Progenitor cell of endocrine pancreas (in vitro differentiated cells): ENCODE measurements at regions not wholly inside any gene's neighbourhood (a gene's known extent, or its start where the extent isn't known, plus 50 kb on each side); places are given as distances from the start of the nearest gene placed in this dataset.
"Not testable (repeated sequence)": the region's sequence is repeated elsewhere in the genome, so short reads cannot be mapped to it uniquely, and the experiment has no call there.

Source experiments
- DNase-seq: peaks from one replicate; pipeline ENCODE4 v3.0.0; 2021; ENCODE audit warnings: low spot score; ENCODE audit not compliant: unreplicated experiment
- H3K27ac Mint-ChIP-seq: 2 replicates; pipeline ENCODE4 v1.8.0; 2021; ENCODE audit warnings: mild to moderate bottlenecking, moderate library complexity, mixed read lengths
- H3K27me3 Mint-ChIP-seq: 2 replicates; pipeline ENCODE4 v1.8.0; 2021; ENCODE audit warnings: mixed read lengths
- H3K36me3 Mint-ChIP-seq: 2 replicates; pipeline ENCODE4 v1.8.0; 2022; ENCODE audit warnings: mixed read lengths; ENCODE audit not compliant: insufficient read depth
- H3K4me1 Mint-ChIP-seq: 2 replicates; pipeline ENCODE4 v1.8.0; 2021; ENCODE audit warnings: low read depth, mixed read lengths
- H3K4me3 Mint-ChIP-seq: 2 replicates; pipeline ENCODE4 v1.8.0; 2021; ENCODE audit warnings: low read depth, mild to moderate bottlenecking, moderate library complexity, mixed read lengths
- H3K9me3 Mint-ChIP-seq: 2 replicates; pipeline ENCODE4 v1.8.0; 2021; ENCODE audit warnings: low read depth, mixed read lengths
- CTCF ChIP-seq: fragments of 200-600 bp; sonication (generic); IDR thresholded peaks from one replicate; pipeline ENCODE4 v1.5.0; 2021; ENCODE audit warnings: antibody characterized with exemption, mild to moderate bottlenecking; ENCODE audit not compliant: unreplicated experiment

GRCh38 chr12:4144676-4145075 lies 128.9 kb upstream of the CCND2 start:
- Mint-ChIP-seq H3K27ac (no peak overlapping the region), H3K36me3 (no peaks in the 10 kb centered on the region), H3K27me3 (peaks cover 34% of the 10 kb centered on the region), H3K4me3 (no peak overlapping the region), H3K9me3 (no peaks in the 10 kb centered on the region), H3K4me1 (peaks cover 9% of the 10 kb centered on the region)
- DNase-seq, result no peak
- no peak for TF ChIP-seq CTCF

- TF ChIP-seq CTCF, result no peak
- Mint-ChIP-seq H3K4me1 (peaks cover 9% of the 10 kb centered on the region), H3K27me3 (peaks cover 34% of the 10 kb centered on the region), H3K4me3 (no peak overlapping the region), H3K36me3 (no peaks in the 10 kb centered on the region), H3K9me3 (peaks cover 3% of the 10 kb centered on the region), H3K27ac (no peak overlapping the region)
- DNase-seq, result no peak
Observed at GRCh38 chr12:4143896-4144295, 129.7 kb upstream of the CCND2 start.

- no peak overlapping the region for H3K4me3 Mint-ChIP-seq
- no peak overlapping the region for H3K27ac Mint-ChIP-seq
- no peak for DNase-seq
- H3K9me3 Mint-ChIP-seq, result peaks cover 3% of the 10 kb centered on the region
- TF ChIP-seq CTCF, result no peak
- no peaks in the 10 kb centered on the region for H3K36me3 Mint-ChIP-seq
- H3K27me3 Mint-ChIP-seq, result peaks cover 17% of the 10 kb centered on the region
- peaks cover 13% of the 10 kb centered on the region for H3K4me1 Mint-ChIP-seq
Observed at GRCh38 chr12:4141348-4142270, 132.0 kb upstream of the CCND2 start.

- no peak for TF ChIP-seq CTCF
- peaks cover 20% of the 10 kb centered on the region for H3K4me1 Mint-ChIP-seq
Observed at GRCh38 chr12:4140581-4141301, 132.8 kb upstream of the CCND2 start.

GRCh38 chr12:4139191-4139590 lies 134.4 kb upstream of the CCND2 start:
- Mint-ChIP-seq H3K27ac (no peak overlapping the region), H3K27me3 (no peaks in the 10 kb centered on the region), H3K4me1 (peaks cover 34% of the 10 kb centered on the region), H3K9me3 (peaks cover 3% of the 10 kb centered on the region), H3K4me3 (no peak overlapping the region), H3K36me3 (no peaks in the 10 kb centered on the region)
- no peak for DNase-seq
- TF ChIP-seq CTCF, result no peak

More at GRCh38 chr12:4140581-4141301, 132.8 kb upstream of the CCND2 start:
- Mint-ChIP-seq H3K27me3 (peaks cover 9% of the 10 kb centered on the region), H3K4me3 (no peak overlapping the region), H3K9me3 (peaks cover 3% of the 10 kb centered on the region), H3K27ac (no peak overlapping the region), H3K36me3 (no peaks in the 10 kb centered on the region)
- DNase-seq, result no peak

- not testable (repeated sequence) for DNase-seq, H3K27me3 Mint-ChIP-seq, H3K36me3 Mint-ChIP-seq, H3K9me3 Mint-ChIP-seq, H3K27ac Mint-ChIP-seq, H3K4me3 Mint-ChIP-seq
- peaks cover 40% of the 10 kb centered on the region for H3K4me1 Mint-ChIP-seq
Observed at GRCh38 chr12:4138532-4138931, 135.0 kb upstream of the CCND2 start.
